ENCODE measurements at regions not wholly inside any gene's neighbourhood (a gene's known extent, or its start where the extent isn't known, plus 50 kb on each side); places are given as distances from the start of the nearest gene placed in this dataset.
A peak's percentile ranks its signal among the peaks of the same experiment; 100 is the strongest.

- DNase-seq: no peak
Measured at GRCh38 chr5:8332666-8333445, 463.9 kb downstream of the MTRR start.

- DNase-seq: no peak
Measured at GRCh38 chr5:8333485-8333884, 464.5 kb downstream of the MTRR start.

DNA sequence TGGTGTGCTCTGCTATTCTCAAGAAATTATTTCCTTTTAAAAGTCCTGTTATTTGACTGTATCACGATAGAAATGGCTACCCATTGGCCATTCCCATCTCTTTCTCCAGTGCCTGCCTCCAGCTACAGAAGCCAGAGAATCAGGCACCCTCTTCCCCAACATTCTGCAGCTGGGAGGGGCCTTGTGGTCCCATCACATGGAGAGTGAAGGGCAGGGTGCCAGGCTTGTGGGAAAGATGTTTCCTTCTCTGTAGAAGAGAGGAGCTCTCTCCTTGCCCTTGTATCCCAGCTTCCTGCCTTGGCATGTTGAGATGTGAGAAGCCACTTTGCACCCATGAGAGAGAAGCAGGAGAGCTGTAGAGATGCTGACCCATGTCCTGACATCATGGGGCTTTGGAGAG is 465.0 kb downstream of the MTRR start:
- peak; percentile 83 for DNase-seq

- DNase-seq: no peak
Measured at GRCh38 chr5:8340261-8340660, 471.3 kb downstream of the MTRR start.

- DNase-seq: no peak
Measured at GRCh38 chr5:8340739-8341344, 471.9 kb downstream of the MTRR start.

DNA sequence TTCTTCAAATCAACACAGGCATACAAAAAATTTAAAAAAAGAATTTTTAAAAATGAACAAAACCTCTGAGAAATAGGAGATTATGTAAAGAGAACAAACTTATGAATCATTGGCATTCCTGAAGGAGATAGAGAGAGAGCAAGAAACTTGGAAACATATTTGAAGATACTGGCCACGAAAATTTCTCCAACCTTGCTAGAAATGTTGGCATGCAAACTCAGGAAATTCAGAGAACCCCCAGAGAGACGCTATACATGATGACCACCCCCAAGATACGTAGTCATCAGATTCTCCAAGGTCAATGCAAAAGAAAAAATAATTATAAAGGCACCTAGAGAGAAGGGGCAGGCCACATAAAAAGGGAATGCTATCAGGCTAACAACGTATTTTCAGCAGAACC is 472.5 kb downstream of the MTRR start:
- no peak for DNase-seq

DNA sequence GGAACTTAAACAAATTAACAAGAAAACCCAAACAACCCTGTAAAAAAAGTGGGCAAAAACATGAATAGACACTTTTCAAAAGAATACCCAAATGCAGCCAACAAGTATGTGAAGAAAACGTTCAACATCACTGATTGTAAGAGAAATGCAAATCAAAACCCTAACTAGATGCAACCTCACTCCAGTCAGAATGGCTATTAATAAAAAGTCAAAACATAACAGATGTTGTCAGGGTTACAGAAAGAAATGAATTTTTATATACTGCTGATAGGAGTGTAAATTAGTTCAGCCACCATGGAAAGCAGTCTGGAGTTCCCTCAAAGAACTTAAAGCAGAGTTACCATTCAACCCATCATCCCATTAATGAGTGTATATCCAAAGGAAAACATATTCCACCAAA is 479.0 kb downstream of the MTRR start:
- DNase-seq: no peak

GRCh38 chr5:8349855-8350254 is 480.9 kb downstream of the MTRR start:
- DNase-seq: no peak

DNA sequence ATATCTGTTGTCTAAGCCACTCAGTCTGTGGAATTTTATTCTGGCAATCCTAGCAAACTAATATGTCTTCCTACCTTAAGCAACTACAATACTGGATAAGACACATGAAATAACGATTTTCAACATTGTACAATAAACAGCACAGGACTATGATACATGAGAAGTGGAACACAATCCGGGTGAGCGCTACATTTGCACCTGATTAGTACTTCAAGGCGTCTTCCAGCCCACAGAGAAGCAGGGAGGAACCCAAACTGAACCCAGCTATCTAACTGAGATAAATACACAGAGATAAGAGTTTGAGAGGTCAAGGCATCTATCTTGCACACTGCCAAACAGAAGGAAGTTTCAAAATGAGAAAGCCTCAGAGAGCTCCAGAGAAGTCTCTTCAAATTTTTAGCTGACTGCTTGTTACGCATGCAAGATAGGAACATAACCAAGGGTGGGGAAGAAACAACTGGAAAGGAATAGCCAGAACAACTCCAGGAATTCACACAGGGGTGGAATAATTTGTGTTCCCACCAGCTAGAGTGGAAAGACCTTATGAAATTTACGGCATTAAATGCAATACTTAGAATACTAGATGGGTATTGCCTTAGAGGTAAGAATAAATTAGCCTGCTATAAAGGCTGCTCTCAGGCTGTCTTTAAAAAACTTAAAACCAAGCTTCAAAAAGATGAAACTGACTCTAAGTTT is 481.8 kb downstream of the MTRR start:
- DNase-seq: no peak

- no peak for DNase-seq
Measured at GRCh38 chr5:8355981-8356380, 487.0 kb downstream of the MTRR start.

DNA sequence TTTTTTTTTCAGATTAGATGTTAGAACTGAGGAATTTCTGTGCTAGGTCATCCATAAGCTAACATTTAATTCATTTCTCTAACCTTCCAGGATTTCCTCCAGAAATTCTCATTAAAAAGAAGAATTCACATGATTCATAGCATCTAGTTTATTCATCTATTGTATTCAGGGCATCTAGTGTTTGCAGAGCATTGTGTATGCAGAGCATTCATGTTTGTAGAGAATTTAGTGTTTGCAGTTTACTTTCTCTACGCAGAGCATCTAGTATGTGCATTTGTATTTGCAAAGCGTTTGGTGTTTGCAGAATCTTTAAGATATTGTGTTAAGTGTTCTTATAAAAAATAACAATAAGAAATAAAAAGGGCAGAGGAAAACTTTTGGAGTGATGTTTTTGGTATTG is 491.1 kb downstream of the MTRR start:
- no peak for DNase-seq

DNA sequence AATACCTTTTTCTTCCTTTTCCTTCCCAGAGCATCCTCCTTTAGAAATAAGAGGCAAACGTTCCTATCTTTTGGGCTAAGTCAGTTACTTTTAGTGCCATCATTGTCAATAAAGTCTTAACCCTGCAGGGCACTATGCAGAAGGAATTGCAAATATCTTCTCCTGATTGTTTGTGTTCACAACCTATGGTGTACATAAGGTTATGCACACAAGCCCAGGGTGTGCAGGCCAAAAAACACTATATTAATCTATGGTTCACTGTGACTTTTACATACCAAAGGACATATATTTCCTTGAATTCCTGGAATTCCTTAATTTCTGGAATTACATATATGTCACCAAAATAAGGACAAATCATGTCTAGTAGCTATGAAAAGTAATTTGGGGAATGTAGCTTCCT is 493.5 kb downstream of the MTRR start:
- DNase-seq: no peak

DNA sequence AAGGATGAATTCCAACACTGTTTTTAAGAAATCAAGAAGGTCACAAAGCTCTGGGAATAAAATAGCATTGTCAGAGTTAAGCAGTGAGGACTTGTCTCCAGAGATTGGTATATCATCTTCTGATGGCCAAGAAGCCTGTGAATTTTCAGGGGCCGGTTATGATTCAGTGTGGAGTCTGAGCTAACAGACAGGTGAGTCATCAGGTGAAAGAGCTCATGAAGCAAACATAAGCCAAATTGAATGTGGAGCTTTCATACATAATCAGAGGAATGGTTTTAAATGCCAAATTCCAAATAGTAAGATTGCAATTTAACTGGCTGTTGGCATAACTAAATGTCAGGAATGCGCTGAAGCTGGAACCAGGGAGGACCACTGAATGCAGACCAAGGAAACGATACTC is 494.2 kb downstream of the MTRR start:
- DNase-seq: no peak

DNA sequence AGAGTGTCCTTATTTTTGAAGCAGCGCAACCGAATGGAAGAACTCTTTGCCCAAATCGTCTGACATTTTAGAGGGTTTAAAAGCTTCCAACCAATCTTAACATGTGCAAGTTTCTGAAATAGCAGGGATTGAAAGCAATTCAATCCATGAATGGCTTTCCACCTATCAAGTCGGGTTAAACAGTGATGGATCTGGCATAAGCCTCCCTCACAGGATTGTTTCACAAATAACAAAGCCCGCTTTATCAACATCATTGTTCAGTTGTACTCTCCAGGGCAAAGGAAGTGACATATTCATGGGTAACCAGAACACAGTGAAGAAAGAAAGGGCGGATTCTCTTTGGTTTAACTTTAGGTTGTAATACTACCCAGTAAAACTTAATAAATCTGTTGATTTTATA is 497.3 kb downstream of the MTRR start:
- no peak for DNase-seq

GRCh38 chr5:8376478-8376877 is 507.5 kb downstream of the MTRR start:
- no peak for DNase-seq

GRCh38 chr5:8381972-8382371 is 513.0 kb downstream of the MTRR start:
- DNase-seq: no peak

DNA sequence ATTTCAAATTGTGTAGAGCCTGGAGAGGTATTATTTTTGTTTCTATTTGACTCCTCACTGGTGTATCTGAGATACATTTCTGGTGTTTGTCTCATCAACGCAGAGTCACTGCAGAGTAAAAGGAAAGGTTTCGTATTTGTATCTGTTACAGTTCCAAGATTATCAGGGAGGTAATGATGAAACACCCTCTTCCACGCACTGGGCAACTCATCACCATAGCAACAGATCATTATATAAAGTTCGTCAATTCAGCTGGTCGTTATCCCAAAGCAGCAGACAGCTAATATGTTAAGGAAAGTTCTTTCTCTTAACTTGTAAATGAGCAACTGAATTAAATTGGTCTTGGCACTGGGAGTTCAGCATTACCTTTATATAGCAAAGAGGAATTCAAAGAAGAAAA is 513.5 kb downstream of the MTRR start:
- DNase-seq: no peak

GRCh38 chr5:8383616-8384015 is 514.7 kb downstream of the MTRR start:
- DNase-seq: peak; percentile 21

DNA sequence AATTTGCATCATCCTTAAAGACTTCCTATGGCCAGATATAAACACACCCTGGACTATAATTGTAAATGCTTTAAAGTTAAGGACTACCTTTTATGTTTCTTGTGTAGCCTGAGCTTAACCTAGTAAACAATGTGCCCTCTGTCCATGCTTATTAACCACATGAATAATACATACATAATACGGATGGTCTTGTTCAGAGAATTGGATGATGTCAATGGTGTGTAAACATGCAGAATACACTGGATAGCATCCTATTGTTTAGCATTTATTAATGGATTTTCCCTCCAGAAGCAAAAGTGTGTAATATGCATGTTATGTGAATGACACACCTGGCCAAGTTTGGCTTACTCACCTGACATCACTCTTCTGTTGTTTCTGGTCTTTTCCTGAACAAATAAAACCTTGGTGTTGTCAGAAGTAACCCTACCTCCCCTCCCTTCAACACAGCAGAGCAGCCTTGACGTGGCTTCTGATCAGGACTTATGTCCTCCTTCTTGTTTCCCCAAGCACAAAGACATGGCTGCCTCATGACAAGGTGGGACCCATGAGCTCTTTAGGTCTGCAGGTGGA is 517.9 kb downstream of the MTRR start:
- DNase-seq: no peak

- no peak for DNase-seq
Measured at GRCh38 chr5:8391911-8392310, 523.0 kb downstream of the MTRR start.

DNA sequence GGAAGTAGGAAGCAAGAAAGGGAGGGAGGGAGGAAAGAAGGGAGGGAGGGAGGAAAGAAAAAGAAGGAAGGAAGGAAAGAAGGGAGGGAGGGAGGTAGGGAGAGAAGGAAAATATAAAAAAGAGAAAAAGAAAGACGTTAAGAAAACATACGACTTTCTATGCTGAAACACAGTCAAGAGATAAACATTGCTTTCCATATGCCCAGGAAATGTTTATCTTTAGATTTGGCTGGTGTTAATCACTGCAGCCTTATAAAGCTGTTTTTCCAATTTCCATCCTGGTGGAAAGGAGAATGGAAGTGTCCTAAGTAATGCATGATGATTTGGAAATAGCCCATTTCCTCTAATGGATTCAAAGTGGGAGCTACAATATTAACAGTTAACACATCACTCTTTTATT is 524.3 kb downstream of the MTRR start:
- no peak for DNase-seq

GRCh38 chr5:8394965-8395364 is 526.0 kb downstream of the MTRR start:
- DNase-seq: no peak

GRCh38 chr5:8396246-8396645 is 527.3 kb downstream of the MTRR start:
- DNase-seq: no peak

DNA sequence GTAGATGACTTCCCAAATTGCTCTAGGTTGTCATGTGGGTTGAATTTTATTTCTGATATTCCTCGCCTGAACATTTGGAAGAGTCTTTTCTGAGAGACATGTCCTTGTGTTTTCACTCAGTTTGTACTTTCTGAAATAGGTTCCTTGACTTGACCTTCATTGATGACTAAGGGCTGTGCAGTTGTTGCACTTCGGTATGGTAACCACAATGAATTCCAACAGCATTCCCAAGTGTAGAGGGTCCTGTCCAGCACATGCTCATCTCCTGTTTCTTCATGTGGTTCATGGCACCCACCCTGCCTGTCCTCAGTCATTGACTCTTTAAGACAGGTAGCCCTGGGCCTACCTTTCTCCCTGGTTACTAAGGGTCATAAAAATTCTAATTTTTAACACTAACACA is 527.8 kb downstream of the MTRR start:
- DNase-seq: no peak

Measured in DMS79 (cell line).